GM23338 (cell line): ENCODE measurements at regions not wholly inside any gene's neighbourhood (a gene's known extent, or its start where the extent isn't known, plus 50 kb on each side); places are given as distances from the start of the nearest gene placed in this dataset.

Experiments used
- CREB1 ChIP-seq: fragments of 250-450 bp; sonication (Bioruptor Pico); IDR thresholded peaks from 2 replicates; pipeline ENCODE4 v1.5.0; 2020; ENCODE audit warnings: low read depth, mild to moderate bottlenecking, moderate library complexity
- EZH2 ChIP-seq: fragments of 200-600 bp; sonication (generic); IDR thresholded peaks from one replicate; pipeline ENCODE4 v1.8.0; 2017; ENCODE audit warnings: antibody characterized with exemption, mild to moderate bottlenecking, low read depth; ENCODE audit not compliant: unreplicated experiment
- EZH2phosphoT487 ChIP-seq: fragments of 200-600 bp; sonication (generic); IDR thresholded peaks from one replicate; pipeline ENCODE4 v1.8.1; 2018; ENCODE audit warnings: antibody characterized with exemption; ENCODE audit not compliant: unreplicated experiment
- JUNB ChIP-seq: IDR thresholded peaks from one replicate; pipeline ENCODE4 v1.6.1; 2016; ENCODE audit warnings: antibody characterized with exemption; ENCODE audit not compliant: unreplicated experiment
- POLR2AphosphoS5 ChIP-seq: IDR thresholded peaks from 2 replicates; pipeline ENCODE4 v1.6.1; 2016; ENCODE audit warnings: antibody characterized with exemption, low read depth
- TF ChIP-seq, protein P1 (sequence below), 2 experiments: fragments of 200-600 bp in 1 of 2; sonication (generic) in 1 of 2; conservative IDR thresholded peaks; 2 replicates each; pipeline versions ENCODE4 v1.5.1 to v1.6.1; 2016 to 2017; ENCODE audit warnings: antibody characterized with exemption in 2 of 2, low read depth in 2 of 2, mild to moderate bottlenecking in 2 of 2, moderate library complexity in 1 of 2
- TF ChIP-seq, protein P2 (sequence below): IDR thresholded peaks from one replicate; pipeline ENCODE4 v1.6.1; 2018; ENCODE audit warnings: antibody characterized with exemption; ENCODE audit not compliant: unreplicated experiment

DNA sequence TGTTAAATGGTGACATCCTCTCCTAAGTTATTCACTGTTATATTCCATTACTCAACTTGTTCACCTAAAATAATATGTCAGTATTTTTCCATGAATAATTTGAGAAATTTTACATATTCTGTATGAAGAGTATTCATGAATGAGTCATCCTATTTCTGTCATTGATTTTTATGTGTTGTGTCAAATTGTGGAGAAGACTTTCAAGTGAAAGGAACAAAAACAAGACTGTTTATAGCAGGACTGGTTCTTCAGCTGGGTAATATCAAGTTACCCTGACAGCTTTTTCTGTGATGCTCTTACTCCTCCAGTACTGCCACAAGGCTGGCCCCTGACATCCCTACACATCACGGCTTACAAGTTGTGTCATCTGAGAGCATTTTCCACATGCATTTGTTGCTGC is 847.7 kb downstream of the NCAM2 start:
- TF ChIP-seq CREB1 (CRISPR knock-in tag) (no peak), POLR2AphosphoS5 (no peak), EZH2phosphoT487 (no peak), JUNB (no peak), EZH2 (no peak)
- TF ChIP-seq, protein P1, sequence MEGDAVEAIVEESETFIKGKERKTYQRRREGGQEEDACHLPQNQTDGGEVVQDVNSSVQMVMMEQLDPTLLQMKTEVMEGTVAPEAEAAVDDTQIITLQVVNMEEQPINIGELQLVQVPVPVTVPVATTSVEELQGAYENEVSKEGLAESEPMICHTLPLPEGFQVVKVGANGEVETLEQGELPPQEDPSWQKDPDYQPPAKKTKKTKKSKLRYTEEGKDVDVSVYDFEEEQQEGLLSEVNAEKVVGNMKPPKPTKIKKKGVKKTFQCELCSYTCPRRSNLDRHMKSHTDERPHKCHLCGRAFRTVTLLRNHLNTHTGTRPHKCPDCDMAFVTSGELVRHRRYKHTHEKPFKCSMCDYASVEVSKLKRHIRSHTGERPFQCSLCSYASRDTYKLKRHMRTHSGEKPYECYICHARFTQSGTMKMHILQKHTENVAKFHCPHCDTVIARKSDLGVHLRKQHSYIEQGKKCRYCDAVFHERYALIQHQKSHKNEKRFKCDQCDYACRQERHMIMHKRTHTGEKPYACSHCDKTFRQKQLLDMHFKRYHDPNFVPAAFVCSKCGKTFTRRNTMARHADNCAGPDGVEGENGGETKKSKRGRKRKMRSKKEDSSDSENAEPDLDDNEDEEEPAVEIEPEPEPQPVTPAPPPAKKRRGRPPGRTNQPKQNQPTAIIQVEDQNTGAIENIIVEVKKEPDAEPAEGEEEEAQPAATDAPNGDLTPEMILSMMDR (conservative IDR thresholded peaks at IDR 0.05; ENCODE audit: low read depth in 2 of 2) = no peak
- TF ChIP-seq, protein P2, sequence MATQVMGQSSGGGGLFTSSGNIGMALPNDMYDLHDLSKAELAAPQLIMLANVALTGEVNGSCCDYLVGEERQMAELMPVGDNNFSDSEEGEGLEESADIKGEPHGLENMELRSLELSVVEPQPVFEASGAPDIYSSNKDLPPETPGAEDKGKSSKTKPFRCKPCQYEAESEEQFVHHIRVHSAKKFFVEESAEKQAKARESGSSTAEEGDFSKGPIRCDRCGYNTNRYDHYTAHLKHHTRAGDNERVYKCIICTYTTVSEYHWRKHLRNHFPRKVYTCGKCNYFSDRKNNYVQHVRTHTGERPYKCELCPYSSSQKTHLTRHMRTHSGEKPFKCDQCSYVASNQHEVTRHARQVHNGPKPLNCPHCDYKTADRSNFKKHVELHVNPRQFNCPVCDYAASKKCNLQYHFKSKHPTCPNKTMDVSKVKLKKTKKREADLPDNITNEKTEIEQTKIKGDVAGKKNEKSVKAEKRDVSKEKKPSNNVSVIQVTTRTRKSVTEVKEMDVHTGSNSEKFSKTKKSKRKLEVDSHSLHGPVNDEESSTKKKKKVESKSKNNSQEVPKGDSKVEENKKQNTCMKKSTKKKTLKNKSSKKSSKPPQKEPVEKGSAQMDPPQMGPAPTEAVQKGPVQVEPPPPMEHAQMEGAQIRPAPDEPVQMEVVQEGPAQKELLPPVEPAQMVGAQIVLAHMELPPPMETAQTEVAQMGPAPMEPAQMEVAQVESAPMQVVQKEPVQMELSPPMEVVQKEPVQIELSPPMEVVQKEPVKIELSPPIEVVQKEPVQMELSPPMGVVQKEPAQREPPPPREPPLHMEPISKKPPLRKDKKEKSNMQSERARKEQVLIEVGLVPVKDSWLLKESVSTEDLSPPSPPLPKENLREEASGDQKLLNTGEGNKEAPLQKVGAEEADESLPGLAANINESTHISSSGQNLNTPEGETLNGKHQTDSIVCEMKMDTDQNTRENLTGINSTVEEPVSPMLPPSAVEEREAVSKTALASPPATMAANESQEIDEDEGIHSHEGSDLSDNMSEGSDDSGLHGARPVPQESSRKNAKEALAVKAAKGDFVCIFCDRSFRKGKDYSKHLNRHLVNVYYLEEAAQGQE = no peak
